ELF-1 (cell line): ENCODE measurements at regions not wholly inside any gene's neighbourhood (a gene's known extent, or its start where the extent isn't known, plus 50 kb on each side); places are given as distances from the start of the nearest gene placed in this dataset.
"Not testable (repeated sequence)": the region's sequence is repeated elsewhere in the genome, so short reads cannot be mapped to it uniquely, and the experiment has no call there.

Experiments
- DNase-seq: peaks from one replicate; pipeline ENCODE4 v3.0.0-alpha.2; 2016; ENCODE audit warnings: low read depth, low spot score

GRCh38 chr4:175277816-175278215 is 359.7 kb downstream of the ADAM29 start:
- DNase-seq, result no peak

GRCh38 chr4:175280153-175280552 is 362.0 kb downstream of the ADAM29 start:
- DNase-seq, result no peak

- DNase-seq, result no peak
Measured at GRCh38 chr4:175281894-175282293, 363.7 kb downstream of the ADAM29 start.

GRCh38 chr4:175282407-175282806 is 364.2 kb downstream of the ADAM29 start:
- no peak for DNase-seq

GRCh38 chr4:175290401-175290800 is 372.2 kb downstream of the ADAM29 start:
- DNase-seq, result no peak

DNA sequence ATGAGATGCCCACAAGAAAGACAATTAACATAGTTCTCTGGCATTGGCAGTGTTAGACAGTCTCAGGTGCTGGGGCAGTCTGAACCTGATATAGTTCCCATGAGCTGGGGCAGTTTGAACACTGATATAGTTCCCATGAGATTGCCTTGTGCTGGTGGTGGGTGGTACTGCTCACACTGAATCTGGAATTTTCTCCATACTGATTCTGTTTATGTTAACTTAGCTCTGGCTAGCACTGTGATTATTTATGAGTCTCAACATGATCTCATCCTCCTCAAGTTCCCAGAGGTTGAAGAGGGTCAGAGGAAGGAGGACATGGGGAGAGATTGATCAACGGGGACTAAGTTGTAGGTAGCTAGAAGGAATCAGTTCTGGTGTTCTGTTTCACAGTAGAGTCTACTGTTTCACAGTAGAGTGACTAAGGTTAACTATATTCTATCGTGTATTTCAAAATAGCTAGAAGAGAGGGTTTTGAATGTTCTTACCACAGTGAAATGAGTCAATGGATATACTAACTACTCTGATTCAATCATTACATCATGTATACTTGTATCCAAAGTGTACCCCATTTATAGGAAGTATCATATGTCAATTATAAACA is 379.9 kb downstream of the ADAM29 start:
- no peak for DNase-seq

- DNase-seq, result no peak
Measured at GRCh38 chr4:175306436-175306835, 388.3 kb downstream of the ADAM29 start.

- no peak for DNase-seq
Measured at GRCh38 chr4:175307326-175307725, 389.2 kb downstream of the ADAM29 start.

- no peak for DNase-seq
Measured at GRCh38 chr4:175308236-175308635, 390.1 kb downstream of the ADAM29 start.

DNA sequence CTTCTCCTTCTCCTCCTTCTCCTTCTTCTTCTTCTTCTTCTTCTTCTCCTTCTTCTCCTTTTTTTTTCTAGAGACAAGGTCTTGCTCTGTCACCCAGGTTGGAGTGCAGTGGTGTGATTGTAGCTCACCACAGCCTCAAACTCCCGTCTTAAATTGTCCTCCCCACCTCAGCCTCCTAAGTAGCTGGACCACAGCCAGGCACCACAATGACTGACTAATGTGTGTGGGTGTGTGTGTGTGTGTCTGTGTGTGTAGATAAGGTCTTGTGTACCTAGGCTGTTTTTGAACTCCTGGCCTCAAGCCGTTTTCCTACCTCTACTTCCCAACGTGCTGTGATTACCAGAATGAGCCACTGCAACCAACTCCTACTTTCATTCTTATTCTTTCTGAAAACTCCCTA is 390.9 kb downstream of the ADAM29 start:
- no peak for DNase-seq

DNA sequence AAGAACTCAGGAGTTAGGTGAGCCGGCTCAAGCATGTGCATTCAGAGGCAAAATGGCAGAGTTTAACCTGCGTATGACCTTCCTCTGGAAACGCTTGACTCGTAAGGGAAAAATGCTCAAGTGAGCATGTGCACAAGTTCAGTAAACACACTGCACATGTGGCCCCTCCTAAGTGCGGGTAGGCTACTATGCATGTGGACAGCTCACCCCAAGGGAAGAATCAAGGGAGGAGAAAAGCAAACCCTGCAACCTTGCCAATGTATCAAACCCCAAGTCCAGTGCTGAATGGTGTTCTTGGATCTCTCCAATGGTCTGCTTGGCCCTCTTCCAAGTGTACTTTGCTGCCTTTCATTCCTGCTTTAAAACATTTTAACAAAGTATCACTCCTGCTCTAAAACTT is 407.1 kb downstream of the ADAM29 start:
- no peak for DNase-seq

GRCh38 chr4:175326796-175327195 is 408.6 kb downstream of the ADAM29 start:
- no peak for DNase-seq

GRCh38 chr4:175330236-175330635 is 412.1 kb downstream of the ADAM29 start:
- no peak for DNase-seq

DNA sequence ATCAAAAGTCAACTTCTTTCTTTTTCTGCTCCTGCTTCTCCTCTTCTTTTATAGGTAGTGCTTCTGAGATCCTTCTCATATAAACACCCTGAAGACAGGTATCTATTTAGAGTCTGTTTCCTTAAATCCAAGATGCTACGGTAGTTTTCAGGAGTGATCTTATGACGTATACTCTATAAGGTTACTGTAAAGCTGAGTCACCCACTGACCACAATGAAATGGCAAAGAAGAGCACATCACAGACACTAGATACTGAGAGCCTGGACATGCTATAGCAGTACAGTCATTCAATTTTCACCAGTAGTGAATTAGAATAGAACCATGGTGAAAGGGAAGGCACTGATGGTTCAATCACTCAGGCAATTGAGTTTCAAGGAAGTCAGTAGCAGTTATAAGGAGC is 412.5 kb downstream of the ADAM29 start:
- no peak for DNase-seq

DNA sequence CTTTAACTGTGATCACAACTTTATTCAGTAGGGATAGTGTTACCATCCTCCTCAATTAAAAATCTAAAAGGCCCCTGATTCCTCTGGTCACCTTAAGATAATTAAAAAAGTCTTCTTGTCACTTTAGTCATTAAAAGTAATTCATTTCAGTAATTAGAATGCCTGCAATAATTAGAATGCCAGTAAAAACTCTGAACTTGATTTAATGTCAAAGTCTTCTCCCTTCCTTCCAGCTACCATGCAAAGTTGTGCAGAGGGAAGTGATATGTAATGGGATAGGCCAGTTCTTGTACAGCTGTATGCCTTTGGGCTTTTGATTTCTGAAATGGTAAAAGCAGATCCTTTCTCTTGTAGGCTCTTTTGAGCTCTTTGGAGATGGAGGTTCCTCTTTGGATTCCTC is 417.2 kb downstream of the ADAM29 start:
- no peak for DNase-seq

GRCh38 chr4:175336570-175336969 is 418.4 kb downstream of the ADAM29 start:
- not testable (repeated sequence) for DNase-seq

DNA sequence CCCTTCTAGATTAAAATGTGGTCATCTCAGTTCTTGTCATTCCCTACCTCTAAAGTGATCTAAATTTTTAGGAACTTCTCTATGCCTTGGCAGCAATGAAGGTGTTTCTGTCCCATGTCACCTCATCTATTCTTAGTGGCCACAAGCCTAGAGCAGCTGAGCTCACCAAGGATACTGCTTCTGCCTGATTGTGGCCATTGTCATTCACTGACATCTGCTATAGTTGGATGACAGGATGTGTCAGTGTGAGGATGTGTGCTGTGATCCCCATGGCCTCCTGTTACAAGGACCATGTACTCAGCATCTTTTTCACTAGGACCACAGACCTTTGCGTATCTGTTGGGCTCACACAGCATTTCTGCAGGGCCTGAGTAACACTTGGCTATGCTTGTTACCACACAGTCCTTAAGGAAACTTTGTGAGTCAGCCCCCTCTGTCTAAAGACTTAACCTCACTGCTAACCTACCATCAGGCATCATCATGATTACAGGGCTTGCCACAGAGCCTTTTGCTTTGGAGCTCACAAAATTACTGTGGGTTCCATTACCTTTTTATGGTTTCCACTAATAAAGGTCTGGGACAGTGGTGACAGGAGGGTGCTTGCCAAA is 421.0 kb downstream of the ADAM29 start:
- DNase-seq, result no peak

GRCh38 chr4:175341203-175341755 is 423.1 kb downstream of the ADAM29 start:
- DNase-seq, result no peak

DNA sequence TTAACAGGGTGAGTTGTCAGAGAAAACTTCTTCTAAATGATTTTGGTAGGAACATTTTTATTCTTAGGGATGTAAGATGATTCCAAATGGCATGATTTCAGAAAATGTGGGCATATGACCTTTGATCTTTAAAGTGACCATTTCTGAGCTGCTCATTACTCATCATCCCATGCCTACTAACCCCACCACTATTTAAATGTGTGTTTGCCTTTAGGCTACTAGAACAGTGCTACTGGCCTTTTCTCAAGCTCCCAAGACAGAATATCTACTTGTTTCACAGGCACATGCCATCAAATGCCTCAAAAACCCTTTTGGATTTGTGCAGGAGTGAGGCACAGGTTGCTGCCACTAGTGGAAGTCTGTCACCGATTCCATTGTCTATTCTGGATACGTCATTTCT is 428.2 kb downstream of the ADAM29 start:
- DNase-seq, result no peak

DNA sequence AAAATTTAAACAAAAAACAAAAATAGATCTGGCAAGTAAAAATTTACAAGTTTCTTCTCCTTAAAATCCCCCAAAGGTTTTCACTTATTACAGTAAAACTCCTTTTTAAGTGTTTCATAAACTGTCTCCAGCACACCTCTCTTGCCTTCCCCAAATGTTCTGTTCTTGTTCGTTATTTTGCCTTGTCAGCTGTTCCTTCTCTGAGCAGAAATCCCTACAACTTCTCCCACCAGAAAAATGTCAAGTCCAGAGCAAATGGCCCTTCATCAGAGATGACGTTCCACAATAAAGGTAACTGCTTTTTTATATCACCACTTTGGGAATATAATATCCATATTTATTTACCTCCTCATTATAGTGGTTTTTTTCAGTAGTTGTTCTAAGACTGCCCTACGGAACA is 432.1 kb downstream of the ADAM29 start:
- no peak for DNase-seq

- DNase-seq, result no peak
Measured at GRCh38 chr4:175351473-175351872, 433.3 kb downstream of the ADAM29 start.

- no peak for DNase-seq
Measured at GRCh38 chr4:175369087-175369486, 443.0 kb downstream of the GPM6A start.

- no peak for DNase-seq
Measured at GRCh38 chr4:175371091-175371490, 441.0 kb downstream of the GPM6A start.

DNA sequence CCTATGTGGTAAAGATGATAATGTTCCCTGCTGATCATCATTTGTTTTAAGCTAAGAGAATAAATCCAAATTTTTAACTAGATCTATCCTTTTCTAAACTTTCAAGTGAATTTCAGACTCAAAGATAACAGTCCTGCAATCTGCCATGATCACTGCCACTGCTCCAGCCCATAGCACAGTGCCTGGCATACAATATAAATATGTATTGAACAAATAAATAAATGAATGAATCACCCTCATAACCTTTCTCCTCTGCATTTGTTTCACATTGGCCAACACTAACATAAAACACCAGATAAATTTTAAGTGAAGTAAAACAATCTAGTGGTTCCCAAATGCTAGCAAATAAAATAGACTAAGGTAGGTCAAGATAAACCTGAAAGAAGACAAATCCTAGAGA is 439.0 kb downstream of the GPM6A start:
- no peak for DNase-seq
